Large intestine (tissue), 3 donors: ENCODE measurements at regions not wholly inside any gene's neighbourhood (a gene's known extent, or its start where the extent isn't known, plus 50 kb on each side); places are given as distances from the start of the nearest gene placed in this dataset.
"Not testable (repeated sequence)": the region's sequence is repeated elsewhere in the genome, so short reads cannot be mapped to it uniquely, and the experiment has no call there.

Experiments used
- DNase-seq, 2 donors: peaks; one replicate each; pipeline versions ENCODE4 v3.0.0 to v3.0.0-alpha.2; 2013
- H3K27ac ChIP-seq: one replicate; pipeline ENCODE4 v1.5.1; 2013; ENCODE audit warnings: low read length
- H3K27me3 ChIP-seq: 2 replicates; pipeline ENCODE4 v1.6.1; 2013; ENCODE audit warnings: low read length; ENCODE audit not compliant: control insufficient read depth, insufficient read depth
- H3K36me3 ChIP-seq: 2 replicates; pipeline ENCODE4 v1.6.1; 2013; ENCODE audit warnings: low read length; ENCODE audit not compliant: control insufficient read depth, insufficient read depth
- H3K4me1 ChIP-seq: one replicate; pipeline ENCODE4 v1.6.1; 2013; ENCODE audit warnings: low read length; ENCODE audit not compliant: control insufficient read depth, insufficient read depth
- H3K4me3 ChIP-seq: one replicate; pipeline ENCODE4 v1.5.1; 2013; ENCODE audit warnings: low read length
- H3K9me3 ChIP-seq: one replicate; pipeline ENCODE4 v1.6.1; 2013; ENCODE audit warnings: mild to moderate bottlenecking, low read depth, low read length, moderate library complexity; ENCODE audit not compliant: control insufficient read depth
- WGBS: methylation state at CpG from one replicate; pipeline ENCODE4 v1.1.5; 2013; ENCODE audit warnings: low lambda C conversion rate; ENCODE audit not compliant: insufficient coverage; 5-methylcytosine and 5-hydroxymethylcytosine counted together

DNA sequence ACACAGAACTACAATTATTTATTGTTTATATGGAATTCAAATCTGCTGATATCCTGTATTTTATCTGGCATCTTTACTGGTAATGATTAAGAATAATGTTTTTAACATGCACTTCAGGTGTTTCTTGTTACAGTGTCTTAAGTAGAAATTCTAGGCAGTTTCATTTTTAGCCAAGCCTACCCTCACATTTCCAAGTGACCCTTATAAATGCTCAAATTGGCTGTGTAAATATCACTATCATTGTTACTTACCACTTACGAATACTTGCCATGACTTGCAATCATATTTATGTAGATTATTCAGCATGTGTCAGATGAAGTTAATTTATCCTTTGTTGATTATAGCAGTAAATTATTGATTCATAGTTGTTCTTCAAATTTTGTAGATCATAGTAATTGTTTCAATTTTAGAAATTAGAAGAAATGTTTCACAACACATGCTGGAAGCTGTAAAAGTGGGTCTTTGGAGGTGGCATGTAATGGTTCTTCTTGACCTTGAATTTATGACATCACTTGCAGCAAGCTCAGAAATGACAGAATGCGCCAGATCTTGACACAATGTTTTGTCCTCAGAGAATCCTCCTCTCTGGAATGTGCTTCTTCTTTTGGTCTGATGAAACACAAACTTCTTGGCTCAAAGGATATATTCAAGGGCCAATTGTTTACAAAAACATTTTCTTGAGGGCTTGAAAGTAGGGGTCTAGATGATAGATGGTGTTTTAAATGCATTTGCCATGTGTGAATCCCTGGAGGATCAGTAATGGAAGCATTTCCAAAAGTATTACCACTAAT, 471.8 kb downstream of the COL12A1 start:
- no peaks in the 10 kb centered on the region for H3K27me3 ChIP-seq
- no CpG with 5 or more reads among the region's 2 CpGs for WGBS
- H3K36me3 ChIP-seq, result no peaks in the 10 kb centered on the region
- no peak for DNase-seq
- no peaks in the 10 kb centered on the region for H3K9me3 ChIP-seq
- H3K4me3 ChIP-seq, result no peak overlapping the region
- no peaks in the 10 kb centered on the region for H3K4me1 ChIP-seq
- H3K27ac ChIP-seq, result no peak overlapping the region

DNA sequence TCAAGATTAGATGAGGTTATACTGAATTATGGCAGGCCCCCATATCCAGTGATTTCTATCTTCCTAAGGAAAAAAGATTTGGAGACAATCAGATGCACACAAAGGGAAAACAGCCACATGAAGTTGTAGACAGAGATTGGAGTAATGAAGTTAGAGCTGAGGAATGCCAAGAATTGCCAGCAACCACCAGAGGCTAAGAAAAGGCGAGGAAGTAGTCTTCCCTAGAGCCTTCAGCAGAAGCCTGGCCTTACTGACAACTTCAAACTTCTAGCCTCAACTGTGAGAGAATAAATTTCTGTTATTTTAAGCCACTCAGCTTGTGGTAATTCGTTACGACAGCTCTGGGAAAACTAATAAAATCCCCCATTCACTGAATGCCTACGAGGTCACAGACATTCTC, 473.9 kb downstream of the COL12A1 start:
- no CpG with 5 or more reads among the region's 4 CpGs for WGBS
- Histone ChIP-seq H3K27ac (no peak overlapping the region), H3K36me3 (no peaks in the 10 kb centered on the region), H3K4me3 (no peak overlapping the region), H3K4me1 (no peaks in the 10 kb centered on the region), H3K9me3 (no peaks in the 10 kb centered on the region), H3K27me3 (no peaks in the 10 kb centered on the region)
- no peak for DNase-seq

DNA sequence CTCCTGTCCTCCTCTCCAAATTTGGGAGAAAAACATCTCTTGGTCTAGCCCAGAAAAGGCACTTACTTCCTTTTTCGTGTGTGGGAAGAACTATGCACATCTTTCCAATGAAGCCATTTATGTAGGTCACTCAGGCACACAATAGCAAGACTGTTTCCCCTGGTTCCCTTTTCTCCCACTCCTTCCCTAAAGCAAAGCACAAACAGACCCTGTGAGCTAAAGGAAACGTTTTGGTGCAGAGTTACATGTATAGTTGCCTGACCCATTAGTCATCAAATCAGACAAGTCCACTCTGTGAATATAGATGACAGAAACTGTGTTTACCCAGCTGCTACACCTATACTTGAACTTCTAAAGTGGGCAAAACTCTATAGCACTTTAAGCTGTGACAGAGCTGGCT, 474.6 kb downstream of the COL12A1 start:
- no peak overlapping the region for H3K4me3 ChIP-seq
- no peak for DNase-seq
- no peaks in the 10 kb centered on the region for H3K36me3 ChIP-seq
- no peaks in the 10 kb centered on the region for H3K27me3 ChIP-seq
- WGBS, result no CpG with 5 or more reads among the region's 2 CpGs
- H3K9me3 ChIP-seq, result no peaks in the 10 kb centered on the region
- no peak overlapping the region for H3K27ac ChIP-seq
- H3K4me1 ChIP-seq, result no peaks in the 10 kb centered on the region

DNA sequence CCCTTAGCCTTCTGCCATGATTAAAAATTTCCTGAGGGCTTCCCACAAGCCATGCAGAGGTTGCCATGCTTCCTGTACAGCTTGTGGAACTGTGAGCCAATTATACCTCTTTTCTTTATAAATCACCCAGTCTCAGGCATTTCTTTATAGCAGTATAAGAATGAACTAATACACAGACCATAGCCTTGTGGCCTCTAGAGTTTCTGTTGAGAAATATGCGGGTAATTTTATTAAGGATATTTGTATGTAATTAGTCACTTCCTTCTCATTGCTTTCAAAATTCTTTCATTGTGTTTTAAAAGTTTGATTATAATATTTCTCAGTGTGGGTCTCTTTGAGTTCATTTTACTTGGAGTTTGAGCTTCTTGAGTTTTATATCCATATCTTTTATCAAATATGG, 484.9 kb downstream of the COL12A1 start:
- Histone ChIP-seq H3K27me3 (no peaks in the 10 kb centered on the region), H3K27ac (no peak overlapping the region), H3K4me3 (no peak overlapping the region), H3K36me3 (no peaks in the 10 kb centered on the region), H3K4me1 (no peaks in the 10 kb centered on the region), H3K9me3 (no peaks in the 10 kb centered on the region)
- DNase-seq, result no peak
- WGBS, result no CpG with 5 or more reads among the region's 1 CpG

DNA sequence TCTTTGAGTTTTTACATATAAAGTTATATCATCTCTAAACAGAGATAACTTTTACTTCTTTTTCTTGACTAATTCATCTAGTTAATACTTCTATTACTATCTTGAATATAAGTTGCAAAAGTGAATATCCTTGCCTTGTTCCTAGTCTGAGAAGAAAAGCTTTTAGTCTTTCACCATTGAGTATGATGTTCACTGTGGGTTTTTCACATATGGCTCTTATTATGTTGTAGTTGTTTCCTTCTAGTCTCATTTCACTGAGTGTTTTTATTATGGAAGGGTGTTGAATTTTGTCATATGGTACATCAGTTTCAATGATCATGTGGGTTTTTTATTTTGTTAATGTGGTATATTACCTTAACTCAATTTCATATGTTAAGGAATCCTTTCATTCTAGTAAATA, 488.3 kb downstream of the COL12A1 start:
- no peak overlapping the region for H3K4me3 ChIP-seq
- H3K4me1 ChIP-seq, result no peaks in the 10 kb centered on the region
- H3K36me3 ChIP-seq, result no peaks in the 10 kb centered on the region
- no peak overlapping the region for H3K27ac ChIP-seq
- H3K9me3 ChIP-seq, result no peaks in the 10 kb centered on the region
- no peak for DNase-seq
- no peaks in the 10 kb centered on the region for H3K27me3 ChIP-seq

DNA sequence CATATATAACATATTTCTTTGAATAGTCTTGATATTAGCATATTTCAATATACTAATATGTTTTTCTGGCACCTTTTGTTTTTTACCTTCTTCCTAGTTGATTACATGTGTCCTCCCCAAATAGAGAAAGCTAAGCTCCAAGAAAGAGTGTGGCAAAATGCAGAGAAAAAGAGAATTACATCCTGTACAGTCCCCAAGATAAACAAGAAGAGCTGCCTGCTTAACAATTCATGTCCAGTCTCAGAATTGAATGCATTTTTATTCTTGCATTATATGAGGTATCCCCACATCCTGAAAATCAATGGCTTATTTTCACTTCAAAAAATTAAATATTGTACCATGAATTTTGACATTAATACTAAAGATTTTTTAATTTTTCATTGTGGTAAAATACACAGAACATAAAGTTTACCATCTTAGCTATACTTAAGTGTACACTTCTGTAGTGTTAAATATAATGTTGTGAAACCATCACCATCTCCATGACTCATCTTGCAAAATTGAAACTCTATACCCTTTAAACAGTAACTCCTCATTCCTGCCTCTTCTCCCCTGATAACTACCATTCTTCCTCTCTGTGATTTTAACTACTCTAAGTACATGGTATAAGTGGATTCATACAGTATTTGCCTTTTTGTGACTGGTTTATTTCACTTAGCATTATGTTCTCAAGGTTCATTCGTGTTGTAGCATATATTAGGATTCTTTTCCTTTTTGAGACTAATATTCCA, 490.3 kb downstream of the COL12A1 start:
- H3K4me1 ChIP-seq, result no peaks in the 10 kb centered on the region
- no peaks in the 10 kb centered on the region for H3K27me3 ChIP-seq
- WGBS, result no CpG with 5 or more reads among the region's 1 CpG
- DNase-seq, result no peak
- no peaks in the 10 kb centered on the region for H3K36me3 ChIP-seq
- no peaks in the 10 kb centered on the region for H3K9me3 ChIP-seq
- H3K27ac ChIP-seq, result no peak overlapping the region
- H3K4me3 ChIP-seq, result no peak overlapping the region

DNA sequence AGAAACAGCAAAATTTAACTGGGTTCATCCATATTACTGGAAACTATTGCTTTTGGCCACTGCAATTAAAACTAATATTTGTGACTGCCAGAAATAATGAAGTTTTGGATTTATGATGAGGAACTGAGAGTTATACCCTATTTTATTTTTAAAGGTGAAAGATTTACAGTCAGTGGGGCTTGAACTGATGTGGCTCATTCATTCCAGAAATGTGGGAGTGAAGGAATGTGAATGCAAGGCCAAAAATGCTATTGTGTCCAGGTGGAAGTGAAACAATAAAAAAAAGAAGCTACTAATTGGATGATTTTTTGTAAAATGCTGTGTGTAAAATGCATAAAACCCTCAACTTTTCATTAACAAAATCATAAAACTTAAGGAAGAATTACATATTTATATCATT, 491.9 kb downstream of the COL12A1 start:
- Histone ChIP-seq H3K27ac (no peak overlapping the region), H3K27me3 (no peaks in the 10 kb centered on the region), H3K4me3 (no peak overlapping the region), H3K9me3 (no peaks in the 10 kb centered on the region), H3K36me3 (no peaks in the 10 kb centered on the region), H3K4me1 (no peaks in the 10 kb centered on the region)
- no peak for DNase-seq

DNA sequence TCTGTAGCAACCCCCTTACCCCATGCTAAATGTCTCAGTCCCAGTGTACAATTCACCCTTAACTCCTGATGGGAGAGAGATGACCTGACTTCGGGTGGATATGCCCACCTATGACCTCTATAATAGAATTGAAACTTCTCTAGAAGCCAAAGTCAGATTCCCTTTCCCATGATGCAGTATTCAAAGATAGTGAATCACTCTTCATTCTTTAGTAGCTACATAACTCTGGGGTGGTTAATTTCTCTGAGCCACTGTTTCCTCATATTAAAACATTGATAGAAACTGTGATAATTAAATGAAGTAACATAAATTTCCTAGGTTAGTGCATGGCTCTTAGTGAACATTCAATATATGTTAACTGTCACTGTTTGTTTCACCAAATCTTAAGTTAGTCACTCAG, 500.4 kb downstream of the COL12A1 start:
- H3K27me3 ChIP-seq, result no peaks in the 10 kb centered on the region

DNA sequence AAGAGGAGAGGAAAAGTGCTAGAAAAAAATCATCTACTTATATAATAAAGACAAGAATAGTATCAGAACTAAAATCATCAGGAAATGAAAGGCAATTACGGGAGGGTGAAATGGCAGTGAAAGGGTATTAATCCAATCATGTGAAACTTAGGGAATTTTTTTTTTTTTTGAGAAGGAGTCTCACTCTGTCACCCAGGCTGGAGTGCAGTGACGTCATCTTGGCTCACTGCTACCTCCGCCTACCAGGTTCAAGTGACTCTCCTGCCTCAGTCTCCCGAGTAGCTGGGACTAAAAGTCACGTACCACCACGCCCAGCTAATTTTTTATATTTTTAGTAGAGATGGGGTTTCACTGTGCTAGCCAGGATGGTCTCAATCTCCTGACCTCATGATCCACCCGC, 501.3 kb downstream of the COL12A1 start:
- H3K27ac ChIP-seq, H3K36me3 ChIP-seq, H3K9me3 ChIP-seq, H3K27me3 ChIP-seq, H3K4me1 ChIP-seq, DNase-seq, H3K4me3 ChIP-seq: not testable (repeated sequence)
- 100% methylated on average over 1 of the region's 7 CpGs for WGBS

More for the DNA sequence above, 500.4 kb downstream of the COL12A1 start:
- WGBS, result no CpG with 5 or more reads among the region's 1 CpG
- H3K4me1 ChIP-seq, result no peaks in the 10 kb centered on the region
- no peaks in the 10 kb centered on the region for H3K9me3 ChIP-seq
- H3K36me3 ChIP-seq, result no peaks in the 10 kb centered on the region
- H3K4me3 ChIP-seq, result no peak overlapping the region
- DNase-seq, result no peak
- no peak overlapping the region for H3K27ac ChIP-seq

DNA sequence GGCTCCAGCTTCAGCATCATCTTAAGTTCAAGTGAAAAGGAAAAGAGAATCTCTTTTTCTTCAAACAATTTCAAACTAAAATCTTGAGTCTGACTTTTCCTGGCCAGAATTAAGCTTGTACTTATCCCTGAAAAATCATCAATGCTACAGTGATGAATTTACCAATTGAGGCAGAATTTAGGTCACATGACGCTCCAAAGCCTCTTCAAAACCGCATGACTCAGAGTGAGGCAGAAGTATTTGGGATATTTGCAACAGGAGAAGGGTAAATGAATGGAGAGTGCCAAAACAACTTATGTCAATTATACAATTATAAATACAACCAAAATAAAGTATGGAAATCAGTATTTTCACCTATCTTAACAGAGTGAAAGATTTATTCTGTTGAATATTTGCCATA, 515.5 kb downstream of the COL12A1 start:
- whole genome bisulfite sequencing, result no CpG with 5 or more reads among the region's 2 CpGs
- Histone ChIP-seq H3K4me1 (no peaks in the 10 kb centered on the region), H3K27ac (no peak overlapping the region), H3K36me3 (no peaks in the 10 kb centered on the region), H3K4me3 (no peak overlapping the region), H3K9me3 (no peaks in the 10 kb centered on the region), H3K27me3 (no peaks in the 10 kb centered on the region)
- DNase-seq, result no peak

DNA sequence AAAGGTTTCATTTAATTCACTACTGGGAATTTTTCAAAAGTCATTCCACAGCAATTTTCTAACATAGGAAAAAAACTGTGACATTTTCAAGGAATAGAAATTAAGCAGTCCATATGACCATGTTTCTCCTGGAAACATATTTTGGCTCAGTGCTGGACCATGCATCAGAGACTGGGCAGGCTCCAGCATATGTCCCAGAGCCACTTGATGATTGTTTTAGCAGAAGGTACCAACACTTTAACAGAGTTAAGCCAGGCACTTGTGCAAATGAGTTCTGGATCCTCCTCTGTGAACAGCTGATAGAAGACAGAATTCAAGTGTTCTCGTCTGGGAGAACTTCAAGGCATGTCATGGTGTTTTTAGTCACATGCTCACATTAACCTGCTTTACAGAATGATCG, 516.3 kb downstream of the COL12A1 start:
- Histone ChIP-seq H3K27me3 (no peaks in the 10 kb centered on the region), H3K4me3 (no peak overlapping the region), H3K36me3 (no peaks in the 10 kb centered on the region), H3K9me3 (no peaks in the 10 kb centered on the region), H3K4me1 (no peaks in the 10 kb centered on the region), H3K27ac (no peak overlapping the region)
- WGBS, result no CpG with 5 or more reads among the region's 2 CpGs
- no peak for DNase-seq
